ENCODE measurements at regions not wholly inside any gene's neighbourhood (a gene's known extent, or its start where the extent isn't known, plus 50 kb on each side); places are given as distances from the start of the nearest gene placed in this dataset.

GRCh38 chr15:37709669-37710068 lies 224.8 kb upstream of the TMCO5A start:
- no peaks in the 10 kb centered on the region for H3K27me3 ChIP-seq (ENCODE audit: insufficient read depth, poor library complexity, severe bottlenecking)
- H3K27ac ChIP-seq (replicated peaks) = no peak overlapping the region
- H3K4me3 ChIP-seq (replicated peaks; ENCODE audit: insufficient read depth, low read length) = no peak overlapping the region
- no peak for TF ChIP-seq CTCF (IDR thresholded peaks at IDR 0.05; ENCODE audit: insufficient read depth, low read length)
- DNase-seq (ENCODE audit: low read depth in 1 of 2, low spot score in 1 of 2) = no peak

GRCh38 chr15:37715101-37715500 lies 219.3 kb upstream of the TMCO5A start:
- H3K4me3 ChIP-seq (replicated peaks; ENCODE audit: insufficient read depth, low read length) = no peak overlapping the region
- H3K27me3 ChIP-seq (ENCODE audit: insufficient read depth, poor library complexity, severe bottlenecking) = no peaks in the 10 kb centered on the region
- no peak for DNase-seq (ENCODE audit: low read depth in 1 of 2, low spot score in 1 of 2)
- no peak overlapping the region for H3K27ac ChIP-seq (replicated peaks)
- TF ChIP-seq POLR2AphosphoS5 (IDR thresholded peaks at IDR 0.05; ENCODE audit: low read depth) = no peak
- no peak for TF ChIP-seq CTCF (IDR thresholded peaks at IDR 0.05; ENCODE audit: insufficient read depth, low read length)
- no peak for TF ChIP-seq REST (IDR thresholded peaks at IDR 0.05; ENCODE audit: insufficient replicate concordance, low read depth)
- TF ChIP-seq GABPA (IDR thresholded peaks at IDR 0.05; ENCODE audit: low read depth) = no peak
- no peak for TF ChIP-seq SPI1 (IDR thresholded peaks at IDR 0.05; ENCODE audit: borderline replicate concordance, low read depth)

GRCh38 chr15:37720267-37720666 lies 214.2 kb upstream of the TMCO5A start:
- no peaks in the 10 kb centered on the region for H3K27me3 ChIP-seq (ENCODE audit: insufficient read depth, poor library complexity, severe bottlenecking)
- no peak overlapping the region for H3K4me3 ChIP-seq (replicated peaks; ENCODE audit: insufficient read depth, low read length)
- TF ChIP-seq CTCF (IDR thresholded peaks at IDR 0.05; ENCODE audit: insufficient read depth, low read length) (no peak), SPI1 (IDR thresholded peaks at IDR 0.05; ENCODE audit: borderline replicate concordance, low read depth) (no peak), GABPA (IDR thresholded peaks at IDR 0.05; ENCODE audit: low read depth) (no peak), POLR2AphosphoS5 (IDR thresholded peaks at IDR 0.05; ENCODE audit: low read depth) (no peak), REST (IDR thresholded peaks at IDR 0.05; ENCODE audit: insufficient replicate concordance, low read depth) (no peak)

GRCh38 chr15:37731146-37731746 lies 203.2 kb upstream of the TMCO5A start:
- Histone ChIP-seq H3K27me3 (ENCODE audit: insufficient read depth, poor library complexity, severe bottlenecking) (no peaks in the 10 kb centered on the region), H3K4me3 (replicated peaks; ENCODE audit: insufficient read depth, low read length) (no peak overlapping the region), H3K27ac (replicated peaks) (no peak overlapping the region)
- TF ChIP-seq CTCF (IDR thresholded peaks at IDR 0.05; ENCODE audit: insufficient read depth, low read length) (no peak), SPI1 (IDR thresholded peaks at IDR 0.05; ENCODE audit: borderline replicate concordance, low read depth) (no peak), REST (IDR thresholded peaks at IDR 0.05; ENCODE audit: insufficient replicate concordance, low read depth) (no peak), POLR2AphosphoS5 (IDR thresholded peaks at IDR 0.05; ENCODE audit: low read depth) (no peak), GABPA (IDR thresholded peaks at IDR 0.05; ENCODE audit: low read depth) (no peak)
- DNase-seq (ENCODE audit: low read depth in 1 of 2, low spot score in 1 of 2) = no peak

More at GRCh38 chr15:37720267-37720666, 214.2 kb upstream of the TMCO5A start:
- DNase-seq (ENCODE audit: low read depth in 1 of 2, low spot score in 1 of 2) = no peak
- no peak overlapping the region for H3K27ac ChIP-seq (replicated peaks)

Measured in HL-60 (cell line).